ENCODE measurements at regions not wholly inside any gene's neighbourhood (a gene's known extent, or its start where the extent isn't known, plus 50 kb on each side); places are given as distances from the start of the nearest gene placed in this dataset.
"Not testable (repeated sequence)": the region's sequence is repeated elsewhere in the genome, so short reads cannot be mapped to it uniquely, and the experiment has no call there.

GRCh38 chr15:98326804-98327203 lies 321.5 kb upstream of the IGF1R start:
- no peak overlapping the region for H3K27ac Mint-ChIP-seq
- peaks cover 9% of the 10 kb centered on the region for H3K27me3 Mint-ChIP-seq
- H3K4me1 Mint-ChIP-seq: no peaks in the 10 kb centered on the region
- peaks cover 3% of the 10 kb centered on the region for H3K9me3 Mint-ChIP-seq
- no peaks in the 10 kb centered on the region for H3K36me3 Mint-ChIP-seq
- no peak overlapping the region for H3K4me3 Mint-ChIP-seq

GRCh38 chr15:98330258-98330657 lies 318.1 kb upstream of the IGF1R start:
- H3K4me3 Mint-ChIP-seq: no peak overlapping the region
- H3K27me3 Mint-ChIP-seq: peaks cover 12% of the 10 kb centered on the region
- H3K4me1 Mint-ChIP-seq: no peaks in the 10 kb centered on the region
- H3K27ac Mint-ChIP-seq: no peak overlapping the region
- H3K36me3 Mint-ChIP-seq: no peaks in the 10 kb centered on the region
- no peaks in the 10 kb centered on the region for H3K9me3 Mint-ChIP-seq

DNA sequence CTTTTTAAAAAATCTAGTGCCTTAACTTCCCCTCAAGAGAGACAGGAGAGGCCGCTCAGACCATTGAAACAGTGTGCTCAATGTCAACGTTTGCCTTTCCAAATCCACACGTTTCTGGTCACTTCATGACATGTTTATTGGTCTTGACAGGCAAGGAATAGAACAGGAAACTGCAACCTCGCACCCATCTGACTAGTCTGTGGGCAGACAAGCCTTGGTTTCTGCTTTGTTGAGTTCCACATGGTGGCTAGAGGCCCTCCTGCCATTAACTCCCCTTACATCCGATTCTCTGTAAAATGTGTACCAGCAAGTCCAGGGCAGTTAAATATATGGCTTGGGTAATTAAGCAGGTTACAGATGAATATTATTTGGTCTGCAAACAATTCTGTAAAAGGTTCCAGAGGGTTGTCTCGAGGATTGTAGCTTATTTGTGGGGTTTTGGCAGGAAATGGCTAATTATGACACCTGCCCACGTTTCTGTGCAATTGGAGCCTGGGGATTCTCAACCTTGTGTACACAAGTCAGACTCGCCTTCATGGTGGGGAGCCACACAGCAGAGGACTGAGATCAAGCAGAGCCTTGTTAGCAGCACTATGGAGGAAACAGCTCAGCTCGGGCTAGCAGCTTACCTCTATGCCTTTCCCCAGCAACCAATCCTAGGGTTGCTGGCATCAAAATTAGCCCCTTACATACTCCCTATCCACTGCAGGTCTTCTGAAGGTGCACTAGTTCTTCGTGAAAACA lies 317.5 kb upstream of the IGF1R start:
- Mint-ChIP-seq H3K4me3 (no peak overlapping the region), H3K27me3 (peaks cover 13% of the 10 kb centered on the region), H3K27ac (no peak overlapping the region), H3K4me1 (no peaks in the 10 kb centered on the region), H3K9me3 (no peaks in the 10 kb centered on the region), H3K36me3 (no peaks in the 10 kb centered on the region)

- no peak overlapping the region for H3K4me3 Mint-ChIP-seq
- no peaks in the 10 kb centered on the region for H3K36me3 Mint-ChIP-seq
- peaks cover 12% of the 10 kb centered on the region for H3K27me3 Mint-ChIP-seq
- H3K4me1 Mint-ChIP-seq: no peaks in the 10 kb centered on the region
- H3K9me3 Mint-ChIP-seq: no peaks in the 10 kb centered on the region
- H3K27ac Mint-ChIP-seq: no peak overlapping the region
Measured at GRCh38 chr15:98331676-98332075, 316.7 kb upstream of the IGF1R start.

DNA sequence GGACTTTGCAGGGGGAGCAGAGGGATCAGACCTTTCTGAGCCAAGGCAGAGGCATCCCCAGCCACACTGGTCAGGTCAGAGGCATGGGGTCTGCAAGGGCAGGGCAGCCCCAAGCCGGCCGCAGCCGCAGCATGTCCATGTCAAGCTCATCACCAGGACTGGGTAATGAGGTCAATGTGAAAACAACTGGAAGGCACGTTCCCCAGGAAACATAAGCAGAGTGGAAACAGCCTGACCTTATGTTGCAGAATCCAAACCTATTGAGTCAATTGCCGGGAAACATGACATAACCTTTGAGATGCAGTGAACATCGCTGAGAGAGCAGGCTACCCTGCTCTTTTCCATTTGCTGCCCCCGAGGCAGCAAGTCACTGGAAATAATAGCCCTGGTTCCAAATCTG lies 315.1 kb upstream of the IGF1R start:
- Mint-ChIP-seq H3K27ac (no peak overlapping the region), H3K4me1 (no peaks in the 10 kb centered on the region), H3K27me3 (peaks cover 12% of the 10 kb centered on the region), H3K9me3 (no peaks in the 10 kb centered on the region), H3K4me3 (no peak overlapping the region), H3K36me3 (no peaks in the 10 kb centered on the region)

- H3K4me1 Mint-ChIP-seq: no peaks in the 10 kb centered on the region
- H3K36me3 Mint-ChIP-seq: no peaks in the 10 kb centered on the region
- no peak overlapping the region for H3K4me3 Mint-ChIP-seq
- no peaks in the 10 kb centered on the region for H3K9me3 Mint-ChIP-seq
- H3K27me3 Mint-ChIP-seq: peaks cover 13% of the 10 kb centered on the region
- no peak overlapping the region for H3K27ac Mint-ChIP-seq
Measured at GRCh38 chr15:98342911-98343310, 305.4 kb upstream of the IGF1R start.

GRCh38 chr15:98344591-98344990 lies 303.7 kb upstream of the IGF1R start:
- Mint-ChIP-seq H3K4me1 (no peaks in the 10 kb centered on the region), H3K27me3 (peaks cover 10% of the 10 kb centered on the region), H3K36me3 (no peaks in the 10 kb centered on the region), H3K27ac (no peak overlapping the region), H3K4me3 (no peak overlapping the region), H3K9me3 (no peaks in the 10 kb centered on the region)

DNA sequence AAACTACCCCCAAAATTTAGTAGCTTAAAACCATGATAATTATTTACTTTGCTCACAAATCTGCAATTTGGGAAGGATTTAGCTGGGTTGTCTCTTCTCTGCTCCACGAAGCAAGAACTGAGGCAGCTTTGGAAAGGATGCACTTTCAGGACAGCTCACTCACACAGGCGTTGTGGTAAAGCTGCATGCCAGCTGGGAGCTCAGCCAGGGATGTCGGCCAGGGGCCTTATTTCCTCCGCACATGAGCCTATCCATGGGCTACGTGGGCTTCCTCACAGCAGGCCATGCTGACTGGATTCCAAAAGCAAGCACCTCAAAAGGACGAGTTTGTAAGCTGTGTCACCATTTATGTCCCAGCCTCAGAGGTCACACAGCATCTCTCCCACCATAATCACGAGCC lies 301.3 kb upstream of the IGF1R start:
- no peaks in the 10 kb centered on the region for H3K4me1 Mint-ChIP-seq

DNA sequence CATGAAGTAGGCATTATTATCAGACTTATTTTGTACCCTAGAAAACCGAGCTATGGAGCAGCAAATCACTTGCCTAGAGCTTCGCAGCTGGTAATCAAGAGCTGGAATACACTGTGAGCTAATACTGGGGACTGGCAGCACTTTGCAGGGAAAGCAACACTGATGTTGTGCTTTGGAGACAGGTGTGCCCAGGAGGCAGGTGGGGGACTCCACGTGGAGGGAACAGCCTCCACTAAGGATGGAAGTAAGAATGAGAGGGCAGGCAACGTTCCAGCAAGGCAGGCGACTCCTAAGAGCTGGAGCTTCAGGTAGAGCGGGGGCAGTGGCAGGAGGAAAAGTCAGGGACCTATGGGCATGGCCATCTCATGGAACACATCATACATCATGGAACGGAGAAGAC lies 300.5 kb upstream of the IGF1R start:
- H3K4me3 Mint-ChIP-seq: no peak overlapping the region
- no peaks in the 10 kb centered on the region for H3K36me3 Mint-ChIP-seq
- H3K4me1 Mint-ChIP-seq: no peaks in the 10 kb centered on the region
- no peaks in the 10 kb centered on the region for H3K9me3 Mint-ChIP-seq
- peaks cover 11% of the 10 kb centered on the region for H3K27me3 Mint-ChIP-seq
- no peak overlapping the region for H3K27ac Mint-ChIP-seq

More for the DNA sequence above, 301.3 kb upstream of the IGF1R start:
- H3K27ac Mint-ChIP-seq: no peak overlapping the region
- H3K36me3 Mint-ChIP-seq: no peaks in the 10 kb centered on the region
- no peak overlapping the region for H3K4me3 Mint-ChIP-seq
- no peaks in the 10 kb centered on the region for H3K9me3 Mint-ChIP-seq
- H3K27me3 Mint-ChIP-seq: peaks cover 11% of the 10 kb centered on the region

DNA sequence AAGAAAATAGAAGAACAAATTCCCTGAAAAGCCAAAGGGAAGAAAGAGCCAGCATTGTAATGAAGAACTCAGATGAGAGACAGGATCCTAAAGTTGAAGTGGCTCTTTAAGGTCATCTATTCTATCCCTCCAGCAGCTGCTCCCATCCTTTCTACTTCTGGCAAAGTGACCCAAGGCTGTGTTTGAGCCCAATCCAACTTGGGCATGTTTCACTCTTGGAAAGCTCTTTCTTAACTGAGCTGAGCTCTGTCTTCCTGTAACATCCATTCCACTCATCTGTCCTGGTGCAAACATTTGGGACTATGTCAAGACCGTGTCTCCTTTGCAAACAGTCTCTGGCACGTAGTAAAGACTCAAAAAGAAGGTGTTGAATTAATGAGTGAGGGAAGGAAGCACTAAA lies 298.1 kb upstream of the IGF1R start:
- H3K4me3 Mint-ChIP-seq: no peak overlapping the region
- peaks cover 11% of the 10 kb centered on the region for H3K27me3 Mint-ChIP-seq
- no peaks in the 10 kb centered on the region for H3K9me3 Mint-ChIP-seq
- H3K36me3 Mint-ChIP-seq: no peaks in the 10 kb centered on the region
- no peak overlapping the region for H3K27ac Mint-ChIP-seq
- no peaks in the 10 kb centered on the region for H3K4me1 Mint-ChIP-seq

GRCh38 chr15:98358274-98358673 lies 290.1 kb upstream of the IGF1R start:
- not testable (repeated sequence) for H3K9me3 Mint-ChIP-seq, H3K4me3 Mint-ChIP-seq, H3K27me3 Mint-ChIP-seq, H3K27ac Mint-ChIP-seq, H3K36me3 Mint-ChIP-seq, H3K4me1 Mint-ChIP-seq

DNA sequence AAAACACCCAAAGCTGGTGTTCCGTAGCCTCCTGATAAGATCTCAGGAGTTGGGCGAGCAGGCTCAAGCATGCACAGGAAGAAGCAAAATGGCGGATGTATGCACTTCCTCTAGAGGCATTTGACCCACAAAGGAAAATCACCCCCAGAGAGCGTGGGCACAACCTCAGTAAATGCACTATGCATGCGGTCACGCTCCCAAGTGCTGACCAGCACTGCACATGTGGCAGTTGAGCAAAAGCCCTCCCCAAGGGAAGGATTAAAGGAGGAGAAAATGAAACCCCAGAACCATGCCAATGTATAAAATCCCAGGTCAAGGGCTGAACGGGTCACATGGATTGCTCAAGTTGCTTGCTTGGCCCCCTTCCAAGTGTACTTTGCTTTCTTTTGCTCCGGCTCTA lies 289.4 kb upstream of the IGF1R start:
- peaks cover 3% of the 10 kb centered on the region for H3K27me3 Mint-ChIP-seq
- no peak overlapping the region for H3K27ac Mint-ChIP-seq
- H3K9me3 Mint-ChIP-seq: no peaks in the 10 kb centered on the region
- H3K4me1 Mint-ChIP-seq: no peaks in the 10 kb centered on the region
- no peaks in the 10 kb centered on the region for H3K36me3 Mint-ChIP-seq
- no peak overlapping the region for H3K4me3 Mint-ChIP-seq

GRCh38 chr15:98363416-98363815 lies 284.9 kb upstream of the IGF1R start:
- Mint-ChIP-seq H3K4me1 (no peaks in the 10 kb centered on the region), H3K36me3 (no peaks in the 10 kb centered on the region), H3K4me3 (no peak overlapping the region), H3K27ac (no peak overlapping the region), H3K27me3 (peaks cover 5% of the 10 kb centered on the region), H3K9me3 (no peaks in the 10 kb centered on the region)

- no peaks in the 10 kb centered on the region for H3K9me3 Mint-ChIP-seq
- no peaks in the 10 kb centered on the region for H3K4me1 Mint-ChIP-seq
- H3K4me3 Mint-ChIP-seq: no peak overlapping the region
- H3K36me3 Mint-ChIP-seq: no peaks in the 10 kb centered on the region
- H3K27me3 Mint-ChIP-seq: peaks cover 5% of the 10 kb centered on the region
- no peak overlapping the region for H3K27ac Mint-ChIP-seq
Measured at GRCh38 chr15:98363955-98364354, 284.4 kb upstream of the IGF1R start.

- no peaks in the 10 kb centered on the region for H3K36me3 Mint-ChIP-seq
- H3K4me3 Mint-ChIP-seq: no peak overlapping the region
- H3K27ac Mint-ChIP-seq: no peak overlapping the region
- no peaks in the 10 kb centered on the region for H3K4me1 Mint-ChIP-seq
- peaks cover 14% of the 10 kb centered on the region for H3K27me3 Mint-ChIP-seq
- no peaks in the 10 kb centered on the region for H3K9me3 Mint-ChIP-seq
Measured at GRCh38 chr15:98369081-98369716, 279.1 kb upstream of the IGF1R start.

- Mint-ChIP-seq H3K36me3 (no peaks in the 10 kb centered on the region), H3K4me1 (no peaks in the 10 kb centered on the region)
Measured at GRCh38 chr15:98375513-98376340, 272.6 kb upstream of the IGF1R start.

More at GRCh38 chr15:98375513-98376340, 272.6 kb upstream of the IGF1R start:
- Mint-ChIP-seq H3K27me3 (peaks cover 11% of the 10 kb centered on the region), H3K9me3 (peaks cover 8% of the 10 kb centered on the region), H3K4me3 (no peak overlapping the region), H3K27ac (no peak overlapping the region)
